GM19328 (cell line): ENCODE measurements at regions not wholly inside any gene's neighbourhood (a gene's known extent, or its start where the extent isn't known, plus 50 kb on each side); places are given as distances from the start of the nearest gene placed in this dataset.

Source experiments
- ATAC-seq: cut with Tn5 transposase; IDR thresholded peaks from one replicate; pipeline ENCODE4 v1.9.1; 2021; ENCODE audit warnings: mild to moderate bottlenecking, moderate library complexity; ENCODE audit not compliant: unreplicated experiment

DNA sequence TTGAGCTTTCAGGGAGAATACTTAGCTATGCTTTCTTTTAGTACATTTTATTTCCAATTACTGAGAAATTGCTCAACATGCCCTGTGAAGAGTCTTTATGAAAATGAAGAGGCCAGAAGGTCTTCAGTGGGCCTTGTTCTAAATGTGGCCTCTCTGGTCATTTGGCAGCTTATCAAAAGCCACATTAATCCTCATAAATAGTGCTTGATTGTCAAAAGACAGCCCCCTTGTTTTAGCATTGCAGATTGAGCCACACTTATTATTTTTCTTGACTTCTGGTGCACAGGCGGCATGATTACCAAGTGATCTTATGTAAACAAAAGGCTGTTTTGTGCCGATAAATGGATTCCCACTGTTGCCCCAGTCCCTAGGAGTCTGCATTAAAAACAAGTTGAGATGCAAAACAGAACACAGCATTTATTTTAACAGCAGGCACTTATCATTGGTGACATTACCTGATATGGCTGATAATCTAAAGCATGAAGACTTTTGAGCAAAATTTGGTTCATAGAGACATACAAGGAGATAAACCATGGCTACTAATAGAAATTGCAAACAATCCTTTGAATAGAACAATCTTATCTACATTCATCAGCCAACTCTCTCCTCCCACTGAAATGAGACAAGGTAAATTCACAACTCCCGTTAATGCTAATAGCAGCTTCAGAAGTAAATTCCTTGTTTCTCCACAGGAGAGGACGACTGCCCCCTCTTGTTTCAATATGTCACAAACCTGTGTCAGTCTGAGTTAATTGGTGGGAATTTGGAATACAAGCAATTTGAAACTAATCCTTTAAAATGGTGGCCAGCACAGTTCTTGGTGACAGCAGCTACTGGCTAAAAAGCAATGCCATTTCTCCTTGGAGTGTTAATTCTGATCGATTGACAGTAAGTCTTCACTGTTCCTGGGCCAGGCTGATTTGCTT, 194.3 kb downstream of the NSUN3 start:
- ATAC-seq, result no peak

GRCh38 chr3:94258851-94259250, 196.0 kb downstream of the NSUN3 start:
- ATAC-seq, result no peak

GRCh38 chr3:94259291-94259690, 196.4 kb downstream of the NSUN3 start:
- ATAC-seq, result no peak

DNA sequence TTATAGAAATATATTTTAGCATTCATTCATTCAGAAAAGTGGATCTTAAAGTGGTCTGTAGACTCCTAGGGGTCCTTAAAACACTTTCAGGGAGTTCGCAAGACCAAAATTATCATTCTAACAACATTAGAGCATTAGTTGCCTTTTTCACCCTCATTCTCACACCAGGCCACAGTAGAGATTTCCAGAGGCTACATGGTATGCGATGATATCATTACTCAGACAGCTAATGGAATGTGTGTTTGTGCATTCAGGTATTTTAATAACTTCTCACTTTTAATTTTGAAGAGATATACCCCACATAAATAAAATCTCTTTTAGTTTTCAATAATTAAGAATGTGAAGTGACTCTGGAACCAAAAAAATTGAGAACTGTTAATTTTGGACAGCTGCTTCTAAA, 206.9 kb downstream of the NSUN3 start:
- ATAC-seq, result no peak

DNA sequence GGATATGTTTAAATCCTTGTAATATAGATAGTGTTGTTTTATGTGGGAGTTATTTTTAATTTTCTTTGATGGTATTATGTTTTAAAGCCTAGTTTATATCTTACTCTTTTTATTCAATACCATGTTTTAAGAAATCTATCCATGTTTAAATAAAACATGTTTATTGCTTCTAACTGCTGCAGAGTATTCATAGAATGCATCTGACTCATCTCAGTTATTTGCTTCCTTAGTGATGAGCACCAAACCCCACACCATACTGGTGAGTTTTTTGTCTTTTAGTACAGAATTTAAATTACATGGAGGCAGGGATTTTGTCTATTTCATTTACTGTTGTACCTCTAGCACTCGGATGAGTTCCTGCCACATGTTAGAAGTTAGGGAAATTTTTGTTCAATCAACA, 209.2 kb downstream of the NSUN3 start:
- ATAC-seq, result no peak

GRCh38 chr3:94280958-94281357, 218.1 kb downstream of the NSUN3 start:
- ATAC-seq, result no peak

GRCh38 chr3:94285872-94286271, 223.0 kb downstream of the NSUN3 start:
- ATAC-seq, result no peak

GRCh38 chr3:94291686-94292085, 228.8 kb downstream of the NSUN3 start:
- no peak for ATAC-seq

- no peak for ATAC-seq
Observed at GRCh38 chr3:94292151-94292550, 229.3 kb downstream of the NSUN3 start.

DNA sequence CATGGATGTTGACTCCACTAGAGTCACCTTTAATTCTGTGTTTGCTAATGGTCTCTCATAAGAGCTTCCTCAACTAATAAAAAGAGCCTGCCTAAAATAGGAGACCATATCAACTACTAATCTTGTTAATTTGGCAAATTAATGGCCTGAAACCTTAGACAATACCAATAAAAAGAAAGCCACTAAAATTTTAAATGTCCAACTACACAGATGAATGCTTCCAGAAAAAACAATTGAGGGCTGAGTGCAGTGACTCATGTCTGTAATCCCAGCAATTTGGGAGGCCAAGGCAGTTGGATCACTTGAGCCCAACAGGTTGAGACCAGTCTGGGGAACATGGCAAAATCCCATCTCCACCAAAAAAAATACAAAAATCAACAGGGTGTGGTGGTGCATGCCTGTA, 230.9 kb downstream of the NSUN3 start:
- ATAC-seq, result no peak

- ATAC-seq, result no peak
Observed at GRCh38 chr3:94294806-94295205, 231.9 kb downstream of the NSUN3 start.

DNA sequence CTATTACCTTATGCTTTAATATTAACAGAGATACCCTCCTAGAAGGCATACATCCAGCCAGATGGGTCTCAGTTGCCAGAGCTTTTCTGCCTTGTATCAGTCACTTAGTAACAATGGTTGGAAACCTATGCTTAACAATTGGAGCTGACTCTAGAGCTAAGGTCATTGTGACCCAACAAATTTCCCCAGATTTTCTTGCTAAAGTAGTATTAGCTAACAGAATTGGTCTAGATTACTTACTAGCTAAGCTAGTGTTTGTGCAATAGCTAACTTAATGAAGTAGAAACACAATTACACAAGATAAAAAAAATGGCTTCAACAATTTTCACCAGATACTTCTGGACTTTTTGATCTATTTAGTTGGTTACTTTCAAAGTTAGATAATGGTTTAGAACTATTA, 236.9 kb downstream of the NSUN3 start:
- no peak for ATAC-seq

DNA sequence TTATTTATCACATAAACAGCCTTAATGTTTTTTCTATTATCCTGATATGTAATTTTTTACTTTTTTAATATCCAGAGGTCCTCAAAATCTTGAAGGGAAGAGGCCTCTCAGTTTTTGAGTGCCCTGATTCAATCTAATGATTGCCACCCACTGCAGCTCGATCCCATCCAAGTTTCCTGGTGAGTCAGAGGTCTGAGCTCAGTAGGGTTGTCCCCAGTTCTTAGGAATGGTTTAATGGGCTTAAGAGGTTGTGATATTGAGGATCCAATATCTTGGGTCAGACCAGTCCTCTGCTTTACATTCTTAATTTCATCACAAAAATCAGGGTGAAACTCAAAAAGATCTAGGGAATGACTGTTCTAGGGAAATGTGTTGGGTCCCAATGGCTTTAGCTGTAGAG, 238.5 kb downstream of the NSUN3 start:
- no peak for ATAC-seq

DNA sequence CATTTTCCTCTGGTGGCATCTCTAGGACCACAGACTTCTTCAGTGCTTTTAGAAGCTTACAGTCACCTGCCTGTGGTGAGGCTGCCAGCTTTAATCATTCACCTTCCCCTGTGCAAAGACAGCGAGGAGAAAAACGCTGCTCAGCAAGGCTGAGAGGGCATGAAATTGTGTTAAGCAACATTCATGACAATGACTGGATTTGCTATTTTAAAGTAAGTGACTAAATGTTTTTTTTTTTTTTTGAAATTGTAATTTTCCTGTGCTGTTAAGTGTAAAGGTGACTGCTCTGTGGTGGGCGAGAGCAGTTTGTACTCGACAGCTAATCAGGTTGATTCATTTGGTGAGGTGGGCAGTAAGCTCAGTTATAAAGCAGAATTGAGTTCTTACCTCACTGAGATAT, 240.4 kb downstream of the NSUN3 start:
- no peak for ATAC-seq

- ATAC-seq, result no peak
Observed at GRCh38 chr3:94303897-94304296, 241.0 kb downstream of the NSUN3 start.

GRCh38 chr3:94304954-94305353, 242.1 kb downstream of the NSUN3 start:
- no peak for ATAC-seq

- ATAC-seq, result no peak
Observed at GRCh38 chr3:94305835-94306611, 243.2 kb downstream of the NSUN3 start.

DNA sequence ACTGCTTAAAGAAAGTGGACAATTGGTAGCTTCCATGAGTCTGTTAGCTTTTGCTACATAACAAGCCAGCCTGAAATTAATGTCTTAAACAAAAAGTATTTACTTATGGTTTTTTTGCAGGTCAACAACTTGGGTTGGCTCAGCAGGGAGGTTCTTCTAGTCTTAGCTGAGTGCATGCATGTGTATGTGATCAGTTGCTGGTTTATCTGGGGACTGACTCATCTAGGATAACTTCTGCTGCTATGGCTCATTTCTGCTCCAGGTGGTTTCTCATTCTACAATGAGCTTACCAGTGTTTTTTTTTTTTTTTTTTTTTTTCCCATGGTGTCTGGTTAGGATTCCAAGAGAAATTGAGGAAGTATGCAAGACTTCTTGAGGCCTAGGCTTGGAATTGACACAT, 244.7 kb downstream of the NSUN3 start:
- no peak for ATAC-seq

DNA sequence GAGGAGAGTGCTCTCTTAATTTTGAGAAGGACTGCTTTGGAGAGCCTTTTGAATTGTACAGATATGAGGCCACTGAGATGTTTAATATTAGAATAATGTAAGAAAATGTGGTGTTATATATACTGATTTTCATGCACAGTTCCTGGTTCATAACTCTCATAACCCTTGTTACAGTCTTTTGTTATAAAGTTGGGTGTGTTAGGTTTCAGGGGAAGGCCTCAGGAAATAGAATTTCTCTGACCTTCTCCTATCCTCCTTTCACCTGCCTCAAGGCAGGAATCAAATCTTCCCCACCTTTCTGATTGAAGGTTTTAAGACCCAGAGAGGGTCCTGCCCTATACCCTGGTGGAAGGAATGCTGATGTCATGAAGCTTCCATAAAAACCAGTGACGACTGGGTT, 245.9 kb downstream of the NSUN3 start:
- ATAC-seq, result no peak

GRCh38 chr3:94310341-94311135, 247.7 kb downstream of the NSUN3 start:
- no peak for ATAC-seq

DNA sequence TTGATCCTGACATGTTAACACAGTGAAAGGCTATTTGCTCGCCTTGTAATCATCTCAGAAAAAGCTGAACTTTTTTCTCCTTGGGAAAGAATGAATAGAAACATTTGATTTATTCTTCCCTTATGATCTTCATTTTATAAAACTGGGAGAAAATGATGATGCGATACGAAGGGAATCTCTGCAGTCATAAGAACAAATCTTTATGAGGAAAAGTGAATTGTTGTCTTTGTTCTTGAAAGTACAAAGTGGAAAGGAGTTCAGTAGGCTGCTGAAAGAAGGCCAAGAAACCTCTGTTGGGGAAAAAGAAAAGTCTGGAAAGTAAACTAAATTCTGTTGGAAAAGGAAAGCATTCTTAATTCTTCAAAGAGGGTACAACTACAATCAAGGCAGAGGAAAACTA, 248.8 kb downstream of the NSUN3 start:
- no peak for ATAC-seq
